K562 (cell line): ENCODE measurements at regions not wholly inside any gene's neighbourhood (a gene's known extent, or its start where the extent isn't known, plus 50 kb on each side); places are given as distances from the start of the nearest gene placed in this dataset.

Experiments used
- ATAC-seq: fragments of 200-7000 bp; cut with Tn5 transposase; 3 replicates; pipeline ENCODE4 v1.9.1; 2020; ENCODE audit warnings: moderate library complexity
- BruUV-seq: library from RNA; stranded (reverse); fragments of 400-500 nt; replicated peaks from 2 replicates; lab custom pipeline; 2021; lab: Mats Ljungman, UMichigan
- CTCF ChIA-PET: fragments of 300-600 bp; formaldehyde crosslinking; extraction: SDS; loops from one replicate; lab custom pipeline; 2021; ENCODE audit warnings: low intra/inter-chr PET ratio; lab: Yijun Ruan, JAX
- POLR2A ChIA-PET: fragments of 300-600, 350-650 bp; sonication (Branson Sonifier 250); formaldehyde crosslinking; extraction: SDS; loops from one replicate; lab custom pipeline; 2021; ENCODE audit warnings: antibody characterized with exemption, inconsistent platforms; lab: Yijun Ruan, JAX
- DNase-seq, 4 experiments: peaks; one replicate each; pipeline versions ENCODE4 v3.0.0 to v3.0.0-alpha.2; 2011 to 2018; ENCODE audit warnings: low spot score in 3 of 4, mixed read lengths in 3 of 4; ENCODE audit errors: extremely low read depth in 1 of 4
- FAIRE-seq: peaks from 2 replicates; lab custom pipeline; 2011; peaks lifted over from hg19 to GRCh38; lab: Jason Lieb, UNC
- H2AFZ ChIP-seq: 2 replicates; pipeline ENCODE4 v1.6.0; 2011; ENCODE audit warnings: low read depth, low read length, control low read depth, inconsistent platforms
- H3K27ac ChIP-seq: fragments of 200-600 bp; 3 replicates; pipeline ENCODE4 v1.8.0; 2011; ENCODE audit warnings: low read depth, mild to moderate bottlenecking, control low read depth, inconsistent platforms, low read length, moderate library complexity, mixed read lengths; ENCODE audit errors: extremely low read depth
- H3K27me3 ChIP-seq, 2 experiments: fragments of 300-600 bp in 1 of 2; 2 replicates in 1 of 2; 3 replicates in 1 of 2; pipeline versions ENCODE4 v1.6.0 to v1.8.0; 2011; ENCODE audit warnings: inconsistent platforms in 2 of 2, low read length in 2 of 2, mild to moderate bottlenecking in 1 of 2, mixed read lengths in 1 of 2, moderate library complexity in 1 of 2; ENCODE audit not compliant: control insufficient read depth in 2 of 2, insufficient read depth in 2 of 2
- H3K36me3 ChIP-seq: fragments of 300-600 bp; 3 replicates; pipeline ENCODE4 v1.8.0; 2011; ENCODE audit warnings: mild to moderate bottlenecking, low read length, inconsistent platforms; ENCODE audit not compliant: control insufficient read depth, insufficient read depth
- H3K4me1 ChIP-seq, 2 experiments: fragments of 200-600 bp in 1 of 2; replicated peaks in 1 of 2; 2 replicates in 1 of 2; 3 replicates in 1 of 2; pipeline versions ENCODE4 v1.5.1 to v1.8.0; 2011; ENCODE audit warnings: inconsistent platforms in 2 of 2, low read length in 2 of 2, mild to moderate bottlenecking in 1 of 2, mixed read lengths in 1 of 2, moderate library complexity in 1 of 2; ENCODE audit not compliant: control insufficient read depth in 2 of 2, insufficient read depth in 2 of 2
- H3K4me2 ChIP-seq: 2 replicates; pipeline ENCODE4 v1.6.1; 2011; ENCODE audit warnings: low read length, control low read depth, inconsistent platforms, mixed read lengths; ENCODE audit not compliant: insufficient read depth
- H3K4me3 ChIP-seq: fragments of 200-600 bp; sonication (generic), shearing (Covaris generic); 2 replicates; pipeline ENCODE4 v1.5.1; 2016; ENCODE audit warnings: control low read depth, inconsistent platforms
- H3K79me2 ChIP-seq: fragments of 200-600 bp; 3 replicates; pipeline ENCODE4 v1.8.0; 2011; ENCODE audit warnings: low read length, inconsistent platforms; ENCODE audit not compliant: control insufficient read depth, insufficient read depth
- H3K9ac ChIP-seq, 2 experiments: 2 replicates each; pipeline versions ENCODE4 v1.6.0 to v1.6.1; 2011; ENCODE audit warnings: low read depth in 2 of 2, low read length in 2 of 2, control low read depth in 1 of 2, inconsistent platforms in 1 of 2, mild to moderate bottlenecking in 1 of 2, mixed read lengths in 1 of 2; ENCODE audit not compliant: insufficient read depth in 1 of 2
- H3K9me1 ChIP-seq: one replicate; pipeline ENCODE4 v1.6.0; 2011; ENCODE audit warnings: inconsistent platforms, mild to moderate bottlenecking, low read length, moderate library complexity; ENCODE audit not compliant: control insufficient read depth, insufficient read depth
- H3K9me3 ChIP-seq: replicated peaks from 2 replicates; pipeline ENCODE4 v1.5.1; 2011; ENCODE audit warnings: low read depth, low read length, inconsistent platforms; ENCODE audit not compliant: control insufficient read depth, insufficient read depth
- H4K20me1 ChIP-seq: replicated peaks from 2 replicates; pipeline ENCODE4 v1.6.1; 2011; ENCODE audit warnings: low read length, inconsistent platforms, mixed read lengths; ENCODE audit not compliant: control insufficient read depth, insufficient read depth
- DIDO1 ChIP-seq: fragments of 450-650 bp; IDR thresholded peaks from 2 replicates; pipeline ENCODE4 v1.6.1; 2016; ENCODE audit warnings: low read depth, missing biosample characterization, missing genetic modification characterization
- E2F1 ChIP-seq: sonication (generic); formaldehyde crosslinking; IDR thresholded peaks from 2 replicates; pipeline ENCODE4 v1.8.1; 2023; ENCODE audit warnings: mild to moderate bottlenecking, missing genetic modification reagents, moderate library complexity
- ELF4 ChIP-seq: fragments of 450-650 bp; formaldehyde crosslinking; IDR thresholded peaks from 2 replicates; pipeline ENCODE4 v1.4.0; 2022; ENCODE audit warnings: missing genetic modification characterization
- FOXP4 ChIP-seq: sonication (generic); formaldehyde crosslinking; IDR thresholded peaks from 2 replicates; pipeline ENCODE4 v1.8.0; 2022; ENCODE audit warnings: mild to moderate bottlenecking, missing genetic modification reagents, borderline replicate concordance
- HES1 ChIP-seq: fragments of 450-650 bp; IDR thresholded peaks from 2 replicates; pipeline ENCODE4 v1.6.1; 2016; ENCODE audit warnings: low read depth, mild to moderate bottlenecking, moderate library complexity
- HINFP ChIP-seq: fragments of 450-650 bp; conservative IDR thresholded peaks from 2 replicates; pipeline ENCODE4 v1.6.1; 2016; ENCODE audit warnings: missing genetic modification characterization, low read depth, mild to moderate bottlenecking, control low read depth, missing compliant biosample characterization
- JUND ChIP-seq, 2 experiments: IDR thresholded peaks; 2 replicates in 1 of 2; 3 replicates in 1 of 2; pipeline ENCODE4 v1.6.1; 2011; ENCODE audit warnings: borderline replicate concordance in 2 of 2, low read depth in 2 of 2, low read length in 2 of 2, improper control_type of control experiment in 1 of 2, missing biosample characterization in 1 of 2, missing genetic modification characterization in 1 of 2, missing genetic modification reagents in 1 of 2
- NEUROD1 ChIP-seq: fragments of 150-350 bp; IDR thresholded peaks from 2 replicates; pipeline ENCODE4 v1.6.1; 2014; ENCODE audit warnings: borderline replicate concordance, low read length, low read depth; ENCODE audit not compliant: partially characterized antibody
- PHB ChIP-seq: fragments of 250-450 bp; sonication (Bioruptor Pico); IDR thresholded peaks from 2 replicates; pipeline ENCODE4 v1.5.0; 2021
- POLR2AphosphoS2 ChIP-seq: IDR thresholded peaks from 2 replicates; pipeline ENCODE4 v1.6.1; 2012; ENCODE audit warnings: low read length, improper control_type of control experiment
- SETDB1 ChIP-seq: IDR thresholded peaks from one replicate; pipeline ENCODE4 v1.6.1; 2012; ENCODE audit warnings: low read length, control low read depth, inconsistent platforms
- SMAD2 ChIP-seq: fragments of 150-350 bp; IDR thresholded peaks from 2 replicates; pipeline ENCODE4 v1.6.1; 2014; ENCODE audit warnings: low read depth, mild to moderate bottlenecking, low read length
- SP2 ChIP-seq: IDR thresholded peaks from 2 replicates; pipeline ENCODE4 v1.6.1; 2011; ENCODE audit warnings: mild to moderate bottlenecking, low read depth, low read length, moderate library complexity; ENCODE audit not compliant: poor library complexity, severe bottlenecking; ENCODE audit errors: extremely low read depth
- SUPT5H ChIP-seq: fragments of 450-650 bp; IDR thresholded peaks from 2 replicates; pipeline ENCODE4 v1.6.1; 2016
- TARDBP ChIP-seq: fragments of 450-650 bp; IDR thresholded peaks from 2 replicates; pipeline ENCODE4 v1.6.1; 2016
- TCF15 ChIP-seq: fragments of 250-450 bp; sonication (Bioruptor Pico); IDR thresholded peaks from 2 replicates; pipeline ENCODE4 v1.8.0; 2022; ENCODE audit warnings: moderate library complexity, mild to moderate bottlenecking, inconsistent platforms
- ZNF124 ChIP-seq: sonication (generic); formaldehyde crosslinking; IDR thresholded peaks from 2 replicates; pipeline ENCODE4 v1.8.1; 2022; ENCODE audit warnings: missing genetic modification reagents
- WGBS: fragments of 100-300 bp; shearing (Covaris generic); methylation state at CpG from one replicate; pipeline ENCODE4 v1.1.6; 2016; ENCODE audit warnings: low coverage, mixed read lengths; ENCODE audit not compliant: insufficient coverage; ENCODE audit errors: missing lambda C conversion rate; 5-methylcytosine and 5-hydroxymethylcytosine counted together
- in situ Hi-C: fragments of 300-500 bp; cut with MboI; formaldehyde crosslinking; loops from 4 replicates; pipeline ENCODE4 v1.15.0; 2018; ENCODE audit warnings: inconsistent platforms, mixed read lengths
- intact Hi-C: fragments of 100-400 bp; cut with micrococcal nuclease; formaldehyde crosslinking; loops from 2 replicates; pipeline ENCODE4 v1.14.2; 2022

GRCh38 chr6:9197726-9198125 is 762.4 kb upstream of the SLC35B3 start:
- Histone ChIP-seq H3K27ac (no peak overlapping the region), H3K9ac (no peak overlapping the region), H4K20me1 (no peaks in the 10 kb centered on the region), H3K9me3 (no peaks in the 10 kb centered on the region), H3K4me2 (no peak overlapping the region), H2AFZ (no peak overlapping the region), H3K36me3 (no peaks in the 10 kb centered on the region), H3K79me2 (no peaks in the 10 kb centered on the region), H3K4me1 (no peaks in the 10 kb centered on the region), H3K4me3 (no peak overlapping the region), H3K27me3 (no peaks in the 10 kb centered on the region), H3K9me1 (no peaks in the 10 kb centered on the region)
- 5% methylated on average over 3 of the region's 3 CpGs for WGBS
- no TSS peak for BruUV-seq
- intact Hi-C loops: no loop called here
- ATAC-seq (no peak), FAIRE-seq (no peak), DNase-seq (no peak)
- TF ChIP-seq NEUROD1 (no peak), PHB (CRISPR knock-in tag) (no peak), SP2 (no peak), E2F1 (no peak), TCF15 (no peak), HES1 (no peak), JUND (IDR thresholded peaks at IDR 0.05; ENCODE audit: borderline replicate concordance, low read depth, low read length) (no peak), JUND (tag; IDR thresholded peaks at IDR 0.05; ENCODE audit: borderline replicate concordance, low read depth, low read length) (no peak), SMAD2 (no peak), TARDBP (no peak), ELF4 (CRISPR knock-in tag) (no peak), SETDB1 (no peak), DIDO1 (no peak), HINFP (tag) (no peak), FOXP4 (CRISPR knock-in tag) (no peak), SUPT5H (no peak), POLR2AphosphoS2 (no peak), ZNF124 (CRISPR knock-in tag) (no peak)
- in situ Hi-C loops: no loop called here
- POLR2A ChIA-PET: no interaction called here
- CTCF ChIA-PET: no interaction called here
